Pons (tissue), 1 donor: ENCODE measurements at regions not wholly inside any gene's neighbourhood (a gene's known extent, or its start where the extent isn't known, plus 50 kb on each side); places are given as distances from the start of the nearest gene placed in this dataset.
A peak's percentile ranks its signal among the peaks of the same experiment; 100 is the strongest.

Source experiments
- DNase-seq: peaks from one replicate; pipeline ENCODE4 v3.0.0-alpha.2; 2016; ENCODE audit warnings: low spot score

DNA sequence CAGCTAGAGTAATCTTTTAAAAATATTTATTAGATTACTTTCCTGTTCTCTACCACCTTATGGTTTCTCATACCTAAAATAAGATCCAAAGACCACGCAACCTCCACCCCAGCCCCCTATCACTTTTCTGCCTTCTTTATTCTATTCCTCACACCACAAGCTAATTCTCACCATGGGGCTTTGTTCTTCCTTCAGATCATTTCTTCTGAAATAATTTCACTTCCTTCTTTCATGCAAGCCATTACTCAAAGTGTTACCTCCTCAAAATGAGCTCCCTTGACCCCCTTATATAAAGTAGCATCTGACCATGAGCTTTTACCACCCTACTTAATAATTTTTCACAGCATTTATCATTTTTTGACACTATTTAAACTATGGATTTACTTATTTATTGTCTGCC lies 233.2 kb upstream of the TMCO5A start:
- DNase-seq: no peak

DNA sequence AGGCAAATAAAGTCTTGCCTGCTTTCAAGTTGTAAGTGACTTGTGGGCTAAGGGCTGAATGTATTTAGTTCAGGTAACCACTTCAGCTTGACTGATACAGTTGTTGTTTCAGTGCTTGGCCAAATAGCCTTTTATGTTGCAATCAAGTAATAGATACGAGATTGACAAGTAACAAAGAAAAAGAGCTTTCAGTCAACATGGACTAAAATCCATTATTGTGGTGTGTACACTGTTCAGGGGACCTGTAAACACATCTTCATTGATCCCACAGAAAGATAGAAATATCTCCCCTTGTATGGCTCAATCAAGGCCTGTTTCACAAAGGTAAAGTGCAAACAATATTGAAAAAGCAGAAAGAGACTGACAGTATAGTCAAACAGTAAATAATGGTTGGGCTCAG lies 224.8 kb upstream of the TMCO5A start:
- no peak for DNase-seq

DNA sequence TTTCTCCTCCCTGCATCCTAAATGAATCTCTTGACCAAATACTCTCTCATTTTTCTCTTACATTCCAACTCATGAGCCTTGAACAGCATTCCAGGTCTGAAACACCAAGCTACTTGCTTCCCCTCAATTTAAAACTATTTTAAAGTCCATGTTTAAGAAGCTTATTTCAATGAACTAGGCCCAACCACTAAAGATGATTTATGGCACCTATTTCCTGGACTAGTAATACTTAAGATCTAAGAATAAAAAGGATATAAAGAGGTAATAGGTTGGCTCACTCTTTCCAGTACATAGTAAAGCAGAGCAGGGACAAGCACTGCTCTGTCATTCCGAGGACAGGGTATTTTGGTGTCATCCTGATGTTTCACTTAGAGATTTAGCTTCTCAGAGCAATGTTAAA lies 219.3 kb upstream of the TMCO5A start:
- no peak for DNase-seq

DNA sequence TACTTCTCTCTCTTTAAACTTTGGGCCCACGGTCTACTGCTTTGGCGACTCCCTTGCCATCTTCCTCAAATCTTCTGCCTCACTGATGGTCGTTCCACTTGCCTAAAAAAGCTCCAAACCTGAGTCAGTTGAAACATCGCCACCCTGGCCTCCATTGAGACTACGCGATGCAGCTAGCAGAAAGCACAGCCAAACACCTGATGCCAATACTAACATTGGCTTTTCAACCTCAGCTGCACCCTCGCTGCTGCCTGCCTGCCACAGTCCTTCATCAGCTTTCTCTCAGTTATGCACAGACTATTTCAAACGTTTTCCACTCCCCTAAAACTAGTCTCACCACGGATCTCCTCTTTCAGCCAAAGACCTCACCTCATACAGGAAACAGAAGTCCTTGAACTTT lies 214.2 kb upstream of the TMCO5A start:
- no peak for DNase-seq

DNA sequence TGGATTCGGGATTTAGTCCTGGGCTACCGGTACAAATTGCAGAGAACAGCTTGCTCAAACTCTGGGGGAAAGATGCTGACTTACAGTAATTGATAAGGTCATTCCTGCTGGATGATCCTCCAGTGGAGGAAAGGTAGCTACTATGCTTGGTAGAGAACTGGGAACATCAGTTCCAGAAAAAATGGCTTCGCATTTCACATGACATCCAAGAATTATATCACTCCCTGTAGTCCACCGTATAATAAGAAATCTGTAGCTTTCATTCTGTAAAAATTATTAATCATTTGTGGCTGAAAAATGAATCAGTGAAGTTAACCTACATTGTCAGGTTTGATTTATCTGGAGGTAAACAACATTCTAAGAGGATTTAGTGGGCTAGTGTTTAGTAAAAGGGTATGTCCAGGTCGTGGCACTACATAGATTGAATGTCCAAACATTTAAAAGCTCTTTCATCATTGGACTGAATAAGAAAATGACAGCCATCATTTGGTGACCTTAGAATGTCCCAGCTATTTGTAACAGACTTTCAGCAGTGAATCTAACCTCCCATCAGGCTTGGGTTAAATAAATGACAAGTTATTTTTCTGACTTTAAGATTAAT lies 203.2 kb upstream of the TMCO5A start:
- DNase-seq: no peak

DNA sequence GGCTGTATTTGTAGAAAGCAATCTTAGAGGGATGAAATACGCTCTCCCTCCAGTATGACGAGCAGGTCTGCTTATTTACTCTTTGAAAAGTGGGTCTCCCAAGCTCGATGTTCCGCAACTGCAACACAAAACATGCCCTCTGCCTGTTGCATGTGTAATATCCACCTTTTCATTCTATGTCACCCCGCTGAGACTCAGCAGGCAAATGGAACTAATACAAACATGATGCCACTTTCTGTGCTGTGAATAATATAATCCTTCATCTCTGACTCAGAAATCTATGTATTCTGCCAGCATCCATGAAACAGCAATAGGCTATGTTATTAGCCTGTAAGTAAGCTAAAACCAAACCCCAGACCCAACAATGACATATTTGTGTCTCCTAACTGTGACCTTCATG lies 200.8 kb upstream of the TMCO5A start:
- no peak for DNase-seq

DNA sequence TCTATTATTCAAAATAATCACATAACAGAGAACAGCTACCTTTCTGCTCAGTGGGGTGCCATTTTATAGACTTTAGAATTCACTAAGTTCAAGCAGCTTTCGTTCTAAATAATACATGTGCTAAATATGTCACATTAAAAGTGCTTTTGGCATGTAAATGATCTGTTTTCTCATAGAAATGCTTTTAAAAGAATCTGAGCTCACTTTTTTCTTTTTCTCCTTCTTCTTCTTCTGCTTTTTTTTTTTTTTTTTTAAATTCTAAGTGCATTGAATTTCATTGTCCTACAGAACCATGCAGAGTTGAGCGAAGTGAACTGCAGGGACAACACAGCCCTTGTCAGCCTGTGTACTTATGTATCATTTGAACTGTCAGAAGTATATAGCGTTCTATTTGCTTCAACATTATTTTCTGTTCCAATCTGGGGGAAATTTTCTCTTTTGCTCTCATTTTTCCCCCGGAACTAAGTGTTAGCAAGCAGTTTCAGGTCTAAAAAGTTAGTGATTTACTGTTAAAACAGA lies 193.8 kb upstream of the TMCO5A start:
- no peak for DNase-seq

DNA sequence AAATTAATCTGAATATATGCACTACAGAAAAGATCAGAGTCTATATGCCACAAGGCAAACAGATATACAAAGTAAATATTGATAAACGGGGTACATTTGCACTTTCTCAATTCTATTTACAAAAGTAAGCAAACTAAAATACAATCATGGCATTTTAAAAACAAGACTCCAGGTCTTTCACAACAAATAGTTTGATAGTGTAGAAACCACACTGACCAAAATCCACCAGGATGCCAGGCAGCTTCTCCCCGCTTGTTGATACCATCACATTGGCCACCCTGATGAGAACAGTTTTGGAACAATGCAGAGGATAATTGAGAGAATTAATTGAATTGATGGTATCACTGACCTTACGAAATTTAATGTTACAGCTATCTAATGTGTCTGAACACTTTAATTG lies 190.6 kb upstream of the TMCO5A start:
- DNase-seq: no peak

DNA sequence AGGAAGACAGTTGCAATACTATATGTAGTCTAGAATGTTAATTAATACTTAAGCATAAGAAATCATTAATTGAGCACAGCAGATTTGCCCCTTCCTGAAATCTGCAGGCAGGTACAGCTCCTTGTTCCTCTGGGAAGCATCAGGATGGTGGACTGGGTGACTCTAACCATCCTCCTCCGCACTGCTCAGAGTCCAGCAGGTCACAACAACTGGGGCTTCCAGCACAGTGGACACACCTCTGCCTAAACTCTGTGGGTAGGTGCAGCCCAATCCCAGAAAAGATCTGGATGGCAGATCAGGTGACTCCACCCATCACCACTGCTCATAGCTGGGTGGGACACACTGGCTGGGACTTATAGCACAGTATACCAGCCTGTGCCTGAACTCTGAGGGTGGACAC lies 189.9 kb upstream of the TMCO5A start:
- no peak for DNase-seq

DNA sequence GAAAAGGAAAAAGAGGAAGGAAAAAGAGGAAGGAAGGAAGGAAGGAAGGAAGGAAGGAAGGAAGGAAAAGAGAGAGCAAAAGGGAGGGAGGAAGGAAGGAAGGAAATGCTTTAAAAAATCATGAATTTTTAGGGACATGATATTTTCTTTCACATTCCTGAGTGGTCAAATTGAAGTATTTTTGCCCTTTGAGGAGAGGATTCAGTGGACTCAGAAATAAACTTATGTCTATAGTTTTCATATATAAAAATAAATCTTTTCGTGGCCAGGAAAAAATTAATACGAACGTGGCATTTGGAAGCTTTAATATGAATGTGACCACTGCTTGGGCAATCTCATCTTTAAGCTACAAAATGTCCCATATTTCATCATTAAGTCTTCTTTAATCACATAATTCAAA lies 183.0 kb upstream of the TMCO5A start:
- DNase-seq: no peak

DNA sequence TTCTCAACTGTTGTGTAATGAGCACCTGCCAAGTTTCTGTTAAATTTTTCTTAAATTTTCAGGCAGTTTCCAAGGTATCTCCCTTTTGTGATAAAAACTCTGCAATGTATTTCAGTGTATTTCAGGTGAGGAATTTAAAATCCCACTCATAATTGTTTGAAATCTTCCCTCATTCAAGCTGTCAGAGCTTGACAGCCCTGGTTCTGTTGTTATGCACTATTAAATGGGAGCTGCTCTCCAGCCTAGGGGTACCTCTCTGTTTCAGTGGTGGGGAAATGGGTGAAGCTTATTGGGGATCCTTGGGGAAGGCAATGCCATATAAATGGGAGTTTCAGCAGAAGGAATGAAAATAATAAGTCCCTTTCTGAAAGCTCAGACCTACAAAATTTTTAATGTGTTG lies 178.0 kb upstream of the TMCO5A start:
- no peak for DNase-seq

DNA sequence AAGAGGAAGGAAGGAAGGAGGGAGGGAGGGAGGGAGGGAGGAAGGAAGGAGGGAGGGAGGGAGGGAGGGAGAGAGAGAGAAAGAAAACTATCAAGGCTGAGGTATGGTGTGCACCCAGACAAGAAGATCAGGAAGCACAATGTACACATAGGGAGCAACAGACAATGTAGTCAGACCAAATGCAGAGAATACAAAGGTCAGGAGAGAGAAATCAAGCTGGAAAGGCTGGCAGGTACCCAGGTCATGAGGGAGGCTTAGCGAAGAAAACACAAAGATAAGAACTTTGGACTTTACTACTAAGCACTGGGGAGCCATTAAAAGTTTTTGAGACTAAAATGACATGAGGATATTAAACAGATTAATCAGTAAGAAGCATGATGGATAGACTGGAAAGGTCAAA lies 176.0 kb upstream of the TMCO5A start:
- no peak for DNase-seq

DNA sequence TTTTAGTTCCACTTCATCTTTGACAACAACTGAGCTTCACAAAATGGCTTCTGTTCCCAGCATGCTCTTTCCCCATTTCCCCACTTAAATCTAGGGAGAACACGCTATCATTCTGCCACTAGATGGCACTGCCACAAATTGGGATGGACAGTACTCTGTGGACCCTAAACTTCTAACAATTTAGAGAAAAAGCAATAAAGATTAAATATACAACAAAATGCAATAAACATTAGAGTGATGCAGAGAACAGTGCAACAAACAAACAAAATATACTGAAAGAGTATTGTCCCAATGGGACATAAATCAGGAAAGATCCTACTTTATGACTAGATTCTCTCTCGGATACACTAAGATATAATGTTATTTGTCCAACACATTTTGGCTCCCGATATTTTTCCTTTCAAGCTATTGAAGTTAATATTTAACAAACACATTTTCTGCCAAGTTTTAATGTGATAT lies 169.7 kb upstream of the TMCO5A start:
- DNase-seq: peak; percentile 15

DNA sequence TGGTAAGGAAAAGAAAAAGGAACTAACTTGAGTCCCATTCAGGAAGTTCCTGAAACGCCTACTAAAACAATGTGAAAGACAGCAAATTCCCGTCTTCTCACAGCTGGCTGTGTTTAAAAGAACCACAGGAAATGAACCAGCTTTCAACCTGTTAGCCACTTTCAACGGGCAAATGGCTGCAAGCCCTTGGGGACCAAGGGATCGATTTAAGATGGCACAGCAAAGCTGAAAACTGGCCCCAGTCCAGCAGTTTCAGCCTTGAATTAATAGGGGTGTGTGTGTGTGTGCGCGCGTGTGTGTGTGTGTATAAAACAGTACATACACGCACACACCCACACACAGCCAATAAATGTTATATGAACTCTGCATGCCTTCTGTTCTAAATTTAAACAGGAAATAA lies 168.7 kb upstream of the TMCO5A start:
- no peak for DNase-seq

DNA sequence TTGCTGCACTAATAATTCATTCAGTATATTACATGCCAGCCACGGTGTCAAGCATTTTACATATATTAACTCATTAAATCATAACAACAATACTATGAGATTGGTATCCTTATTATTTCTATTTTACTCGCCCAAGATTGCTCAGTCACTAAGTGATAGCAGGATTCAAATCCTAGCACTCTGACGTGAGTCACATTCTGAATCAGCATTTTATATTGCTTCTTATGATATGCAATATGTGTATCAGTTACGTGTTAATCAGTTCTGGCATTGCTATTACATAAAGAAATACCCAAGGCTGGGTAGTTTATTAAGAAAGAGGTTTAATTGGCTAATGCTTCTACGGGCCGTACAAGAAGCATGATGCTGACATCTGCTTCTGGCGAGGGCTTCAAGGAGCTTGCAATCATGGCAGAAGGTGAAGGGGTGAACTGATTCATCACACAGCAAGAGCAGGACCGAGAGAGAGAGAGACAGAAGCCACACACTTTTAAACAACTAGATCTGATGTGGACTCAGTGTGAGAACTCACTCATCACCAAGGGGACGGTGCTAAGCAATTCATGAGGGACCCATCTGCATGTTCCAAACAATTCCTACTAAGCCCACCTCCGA lies 166.5 kb upstream of the TMCO5A start:
- DNase-seq: no peak

DNA sequence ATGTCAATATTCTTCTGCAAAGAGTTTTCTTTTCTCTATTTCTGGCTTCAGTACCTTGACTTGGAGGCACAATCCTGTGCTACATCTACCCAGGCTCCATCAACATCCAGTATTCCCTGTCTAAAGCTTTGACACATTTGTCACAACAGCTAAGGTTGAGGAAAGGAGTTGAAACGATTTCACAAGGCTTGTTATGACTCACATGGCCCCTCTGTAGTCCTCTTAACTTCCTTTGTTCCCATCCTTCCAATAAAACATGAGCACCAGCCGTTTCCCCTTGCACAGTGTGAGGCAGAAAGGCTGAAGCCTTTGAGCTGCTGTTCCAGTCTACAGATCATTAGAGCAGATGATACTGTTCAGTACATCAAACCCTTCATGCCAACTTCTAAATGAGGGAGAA lies 163.0 kb upstream of the TMCO5A start:
- no peak for DNase-seq

DNA sequence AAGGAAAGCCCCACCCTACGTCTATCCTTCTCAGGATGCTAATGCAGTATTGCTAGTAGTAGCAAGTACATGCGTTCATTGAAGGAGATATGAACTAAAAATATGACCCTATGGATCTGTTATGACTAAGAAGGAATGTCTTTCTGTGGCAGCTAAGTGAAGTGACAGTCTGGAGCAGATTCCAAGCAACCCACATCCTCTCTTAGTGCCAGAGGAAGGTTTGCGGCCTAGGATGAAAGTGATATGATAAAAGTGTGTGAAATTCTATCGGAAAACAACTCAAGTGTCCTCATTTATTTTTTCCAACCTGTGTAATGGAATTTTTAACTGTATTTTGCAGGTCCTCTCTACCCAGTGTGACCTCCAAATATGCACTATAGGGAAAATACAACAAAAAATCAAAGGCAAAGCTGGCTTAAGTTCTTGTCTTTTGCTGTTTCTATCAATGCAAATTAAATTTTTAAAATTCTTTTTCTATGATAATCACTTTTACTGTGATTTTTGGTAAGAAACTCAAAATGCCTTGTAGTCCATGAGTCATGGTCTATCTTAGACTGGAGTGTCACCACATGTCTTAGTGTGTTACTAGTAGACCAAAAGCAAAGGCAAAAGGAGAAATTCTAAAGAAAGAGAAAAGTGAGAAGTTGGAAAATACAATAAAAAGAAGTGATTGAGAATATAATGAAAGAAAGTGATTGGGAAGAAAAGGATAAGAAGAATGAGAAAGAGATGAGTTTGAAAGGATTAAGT lies 161.2 kb upstream of the TMCO5A start:
- DNase-seq: no peak

DNA sequence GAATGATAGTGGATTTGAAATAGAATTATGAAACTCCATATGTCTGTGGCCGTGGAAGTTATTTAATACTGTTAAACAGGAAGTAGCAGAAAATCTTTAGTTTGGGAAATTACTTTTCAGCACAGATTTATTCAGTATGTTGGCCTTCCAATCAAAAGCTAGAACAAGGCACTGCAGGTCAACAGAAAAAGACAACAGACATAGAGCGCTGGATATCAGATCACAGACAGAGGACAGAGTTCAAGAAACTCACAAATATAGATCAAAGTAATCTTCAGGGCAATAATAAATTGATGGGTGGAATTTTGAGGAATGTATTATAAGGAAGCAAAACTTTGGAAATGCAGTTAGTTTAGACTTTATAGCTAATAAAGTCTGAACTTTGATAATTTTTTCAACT lies 159.5 kb upstream of the TMCO5A start:
- DNase-seq: no peak

DNA sequence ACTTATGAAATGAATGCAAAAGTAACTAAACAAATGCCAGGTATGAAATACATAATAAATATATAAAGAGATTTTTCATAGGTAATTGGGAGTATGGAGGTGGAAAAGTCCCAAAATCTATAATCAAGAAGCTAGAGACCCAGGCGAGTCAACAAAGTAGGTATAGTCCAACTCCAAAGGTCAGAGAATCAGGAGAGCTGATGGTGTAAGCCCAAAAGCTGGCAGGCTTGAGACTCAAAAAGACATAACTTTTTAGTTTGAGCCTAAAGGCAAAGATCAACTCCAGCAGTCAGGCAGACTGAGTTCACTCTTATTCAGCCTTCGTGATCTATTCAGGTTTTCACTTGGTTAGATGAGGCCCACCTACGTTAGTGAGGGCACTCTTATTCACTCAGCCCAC lies 157.4 kb upstream of the TMCO5A start:
- no peak for DNase-seq

DNA sequence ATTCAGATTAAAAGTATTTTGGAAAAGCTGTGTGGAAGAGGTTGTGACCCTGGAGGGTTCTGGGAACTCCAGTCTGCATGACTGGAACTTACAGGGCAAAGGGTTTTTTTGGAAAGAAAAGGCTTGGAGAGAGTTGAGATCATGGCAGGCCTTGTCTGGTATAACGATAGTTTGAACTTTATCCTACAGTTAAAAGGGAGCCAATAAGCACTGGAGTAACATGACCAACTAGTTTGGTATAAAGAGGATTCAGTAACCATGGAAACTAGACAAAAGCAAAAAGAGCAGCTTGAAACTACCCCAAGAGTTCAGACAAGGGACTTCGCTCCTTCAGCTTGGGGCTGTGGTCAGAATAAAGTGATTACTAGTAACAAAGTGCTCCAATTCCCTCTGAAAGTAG lies 151.2 kb upstream of the TMCO5A start:
- no peak for DNase-seq

DNA sequence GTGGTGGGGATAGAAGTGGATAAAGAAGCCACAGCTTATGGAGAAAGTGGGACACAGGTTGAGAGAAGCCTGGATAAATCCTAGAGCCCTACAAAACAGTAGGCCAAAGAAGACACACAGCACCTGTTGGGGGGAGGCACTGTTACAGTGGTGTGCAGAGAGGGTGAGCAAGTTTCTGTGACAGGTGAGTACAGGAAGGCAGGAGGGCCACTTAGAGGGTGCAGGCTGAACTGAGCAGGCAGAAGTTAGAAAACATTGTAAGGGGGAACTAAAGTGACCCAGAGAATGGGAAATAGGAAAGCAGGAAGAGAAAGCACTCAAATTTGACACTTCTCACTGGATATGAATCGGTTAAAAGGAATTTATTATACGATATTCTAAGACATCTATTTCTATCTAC lies 146.1 kb upstream of the TMCO5A start:
- no peak for DNase-seq

DNA sequence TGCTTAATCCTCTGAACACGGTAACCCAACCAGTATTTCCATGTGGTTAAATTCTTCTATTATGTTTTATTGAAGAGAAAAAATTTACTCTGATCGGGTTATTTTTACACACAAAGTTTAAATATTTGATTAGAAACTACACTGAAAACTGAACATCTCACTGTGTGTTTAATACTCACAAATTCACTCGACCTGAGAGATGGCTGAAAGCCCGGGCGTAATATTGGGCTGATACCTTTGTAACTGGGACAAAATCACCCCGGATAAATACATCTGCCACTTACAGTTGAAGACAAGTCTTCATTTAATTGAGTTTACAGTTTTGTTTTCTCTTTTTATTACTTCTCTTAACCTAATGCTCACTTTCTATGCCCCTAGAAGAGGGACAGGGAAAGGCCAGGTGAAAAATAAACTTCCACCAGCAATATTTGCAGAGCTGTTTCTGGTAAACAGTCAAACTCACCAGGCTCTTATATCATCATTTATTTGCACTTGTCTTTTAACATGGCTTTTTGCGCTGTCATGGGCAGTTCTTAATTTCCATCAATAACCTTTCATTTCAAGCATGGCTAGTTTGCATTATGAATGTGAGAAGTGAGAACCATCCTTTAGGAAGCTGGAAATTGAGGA lies 145.6 kb upstream of the TMCO5A start:
- DNase-seq: no peak

DNA sequence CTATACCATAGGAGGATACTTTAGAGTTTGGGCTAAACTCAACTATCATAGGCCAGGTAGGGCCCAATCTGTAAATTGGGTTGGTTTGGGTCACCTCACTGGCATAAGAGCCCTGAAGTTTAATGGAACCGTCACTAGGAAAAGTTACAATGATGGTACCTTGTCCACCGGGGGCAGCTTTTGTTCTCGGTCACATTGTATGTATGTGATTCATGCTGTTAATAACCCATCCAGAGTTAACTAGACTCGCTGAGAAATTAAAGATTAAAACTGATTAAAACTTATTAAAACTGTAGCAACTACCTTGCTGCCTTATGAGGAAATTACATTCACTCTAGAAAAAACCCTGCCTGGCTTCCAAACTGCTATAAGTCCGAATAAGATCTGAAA lies 145.0 kb upstream of the TMCO5A start:
- no peak for DNase-seq
